Uterus (tissue), 2 donors: ENCODE measurements at regions not wholly inside any gene's neighbourhood (a gene's known extent, or its start where the extent isn't known, plus 50 kb on each side); places are given as distances from the start of the nearest gene placed in this dataset.

ENCODE experiments used
- CTCF ChIP-seq, 4 experiments: fragments of 200-600 bp in 2 of 4; fragments of 450-650 bp in 2 of 4; sonication (generic) in 2 of 4; IDR thresholded peaks; one replicate each; pipeline ENCODE4 v1.5.1; 2016 to 2019; ENCODE audit warnings: antibody characterized with exemption in 4 of 4, mild to moderate bottlenecking in 2 of 4, moderate library complexity in 1 of 4
- POLR2A ChIP-seq, 2 donors: fragments of 450-650 bp; IDR thresholded peaks; one replicate each; pipeline ENCODE4 v1.6.1; 2016; ENCODE audit warnings: antibody characterized with exemption in 2 of 2, mild to moderate bottlenecking in 1 of 2, moderate library complexity in 1 of 2

- no peak for TF ChIP-seq CTCF (IDR thresholded peaks at IDR 0.05)
- TF ChIP-seq POLR2A (IDR thresholded peaks at IDR 0.05) = no peak
Measured at GRCh38 chr4:18859468-18859867, 837.9 kb upstream of the LCORL start.
